ENCODE measurements at regions not wholly inside any gene's neighbourhood (a gene's known extent, or its start where the extent isn't known, plus 50 kb on each side); places are given as distances from the start of the nearest gene placed in this dataset.

GRCh38 chr3:176275113-176275512 lies 922.2 kb downstream of the TBL1XR1 start:
- no peak for TF ChIP-seq POLR2AphosphoS5 (IDR thresholded peaks at IDR 0.05; ENCODE audit: low read depth)
- DNase-seq (ENCODE audit: low read depth in 1 of 2, low spot score in 1 of 2) = no peak
- no peak overlapping the region for H3K27ac ChIP-seq (replicated peaks)
- H3K27me3 ChIP-seq (ENCODE audit: insufficient read depth, poor library complexity, severe bottlenecking) = no peaks in the 10 kb centered on the region
- H3K4me3 ChIP-seq (replicated peaks; ENCODE audit: insufficient read depth, low read length) = no peak overlapping the region

GRCh38 chr3:176274161-176274560 lies 923.1 kb downstream of the TBL1XR1 start:
- H3K27ac ChIP-seq (replicated peaks) = no peak overlapping the region
- H3K4me3 ChIP-seq (replicated peaks; ENCODE audit: insufficient read depth, low read length) = no peak overlapping the region
- H3K27me3 ChIP-seq (ENCODE audit: insufficient read depth, poor library complexity, severe bottlenecking) = no peaks in the 10 kb centered on the region
- TF ChIP-seq CTCF (IDR thresholded peaks at IDR 0.05; ENCODE audit: insufficient read depth, low read length) = no peak
- DNase-seq (ENCODE audit: low read depth in 1 of 2, low spot score in 1 of 2) = no peak

GRCh38 chr3:176262071-176262470 lies 935.2 kb downstream of the TBL1XR1 start:
- Histone ChIP-seq H3K27me3 (ENCODE audit: insufficient read depth, poor library complexity, severe bottlenecking) (no peaks in the 10 kb centered on the region), H3K27ac (replicated peaks) (no peak overlapping the region), H3K4me3 (replicated peaks; ENCODE audit: insufficient read depth, low read length) (no peak overlapping the region)
- DNase-seq (ENCODE audit: low read depth in 1 of 2, low spot score in 1 of 2) = no peak
- TF ChIP-seq GABPA (IDR thresholded peaks at IDR 0.05; ENCODE audit: low read depth) (no peak), SPI1 (IDR thresholded peaks at IDR 0.05; ENCODE audit: borderline replicate concordance, low read depth) (no peak), POLR2AphosphoS5 (IDR thresholded peaks at IDR 0.05; ENCODE audit: low read depth) (no peak), REST (IDR thresholded peaks at IDR 0.05; ENCODE audit: insufficient replicate concordance, low read depth) (no peak), CTCF (IDR thresholded peaks at IDR 0.05; ENCODE audit: insufficient read depth, low read length) (no peak)

GRCh38 chr3:176247191-176247590 lies 950.1 kb downstream of the TBL1XR1 start:
- no peak for DNase-seq (ENCODE audit: low read depth in 1 of 2, low spot score in 1 of 2)
- Histone ChIP-seq H3K27ac (replicated peaks) (no peak overlapping the region), H3K4me3 (replicated peaks; ENCODE audit: insufficient read depth, low read length) (no peak overlapping the region), H3K27me3 (ENCODE audit: insufficient read depth, poor library complexity, severe bottlenecking) (no peaks in the 10 kb centered on the region)
- TF ChIP-seq POLR2AphosphoS5 (IDR thresholded peaks at IDR 0.05; ENCODE audit: low read depth) (no peak), SPI1 (IDR thresholded peaks at IDR 0.05; ENCODE audit: borderline replicate concordance, low read depth) (no peak), REST (IDR thresholded peaks at IDR 0.05; ENCODE audit: insufficient replicate concordance, low read depth) (no peak), GABPA (IDR thresholded peaks at IDR 0.05; ENCODE audit: low read depth) (no peak), CTCF (IDR thresholded peaks at IDR 0.05; ENCODE audit: insufficient read depth, low read length) (no peak)
